Spleen (tissue), 7 donors: ENCODE measurements at regions not wholly inside any gene's neighbourhood (a gene's known extent, or its start where the extent isn't known, plus 50 kb on each side); places are given as distances from the start of the nearest gene placed in this dataset.

ENCODE experiments used
- CTCF ChIP-seq, 11 experiments: fragments of 200-600 bp in 7 of 11; fragments of 450-650 bp in 4 of 11; sonication (generic) in 4 of 11; IDR thresholded peaks in 8 of 11; conservative IDR thresholded peaks in 3 of 11; 1 replicate in 7 of 11; 2 replicates in 4 of 11; pipeline versions ENCODE4 v1.4.0 to v1.8.0; 2016 to 2021; ENCODE audit warnings: antibody characterized with exemption in 11 of 11, inconsistent platforms in 4 of 11, mild to moderate bottlenecking in 1 of 11
- POLR2A ChIP-seq, 3 donors: fragments of 450-650 bp; IDR thresholded peaks; one replicate each; pipeline ENCODE4 v1.5.1; 2017; ENCODE audit warnings: antibody characterized with exemption in 3 of 3, mild to moderate bottlenecking in 1 of 3
- POLR2AphosphoS5 ChIP-seq, 3 donors: sonication (generic); formaldehyde crosslinking; IDR thresholded peaks; one replicate each; pipeline ENCODE4 v1.5.1; 2017; ENCODE audit warnings: antibody characterized with exemption in 3 of 3
- donor health status: DM: no; HTN: no; CAD: no; lungs with moderate emphysema.
- donor health status: DM: no; HTN: no; CAD: no.
- donor health status: DM: no; HTN: no; CAD: no.

DNA sequence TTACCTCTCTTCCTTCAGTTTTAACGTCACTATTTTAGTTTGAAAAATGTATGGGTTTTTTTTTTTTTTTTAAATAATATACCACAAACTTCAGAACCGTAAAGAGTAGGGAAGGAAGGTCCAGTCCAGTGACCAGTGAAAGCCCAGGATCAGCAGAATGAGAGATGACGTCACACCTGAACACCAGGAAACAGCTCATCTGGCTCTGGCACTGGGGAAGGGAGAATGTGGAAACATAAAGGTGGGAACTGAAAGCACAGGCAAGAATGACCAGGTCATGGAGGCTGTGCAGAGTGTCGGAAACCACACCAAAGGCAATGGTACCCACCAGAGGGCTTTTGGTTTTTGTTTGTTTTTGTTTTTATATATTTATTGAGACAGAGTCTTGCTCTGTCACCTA is 141.2 kb downstream of the DHX15 start:
- TF ChIP-seq CTCF (IDR thresholded peaks at IDR 0.05 in 8 of 11, conservative IDR thresholded peaks at IDR 0.05 in 3 of 11) (no peak), POLR2A (IDR thresholded peaks at IDR 0.05) (no peak), POLR2AphosphoS5 (IDR thresholded peaks at IDR 0.05) (no peak)
